Activated CD4-positive, alpha-beta T cell treated with anti-CD3 and anti-CD28 coated beads for 36 hours (primary cell): ENCODE measurements at regions not wholly inside any gene's neighbourhood (a gene's known extent, or its start where the extent isn't known, plus 50 kb on each side); places are given as distances from the start of the nearest gene placed in this dataset.

Source experiments
- ATAC-seq: fragments of 200-7000 bp; cut with Tn5 transposase; one replicate; pipeline ENCODE4 v1.10.0; 2021; ENCODE audit warnings: mild to moderate bottlenecking, moderate library complexity
- CTCF ChIA-PET: fragments of 350-600 bp; sonication (Branson Sonifier 250); formaldehyde crosslinking; loops from one replicate; lab custom pipeline; 2021; ENCODE audit warnings: antibody characterized with exemption; lab: Charles Lee
- POLR2A ChIA-PET: fragments of 350-600 bp; sonication (Branson Sonifier 250); formaldehyde crosslinking; loops from one replicate; lab custom pipeline; 2021; ENCODE audit warnings: antibody characterized with exemption, inconsistent platforms; lab: Charles Lee
- DNase-seq: peaks from one replicate; pipeline ENCODE4 v3.0.0-alpha.2; 2020
- H3K27ac Mint-ChIP-seq: one replicate; pipeline ENCODE4 v1.8.0; 2021; ENCODE audit warnings: mixed read lengths
- H3K27me3 Mint-ChIP-seq: one replicate; pipeline ENCODE4 v1.8.0; 2021; ENCODE audit warnings: mixed read lengths
- H3K36me3 Mint-ChIP-seq: one replicate; pipeline ENCODE4 v1.8.0; 2021; ENCODE audit warnings: low read depth, mixed read lengths
- H3K4me1 Mint-ChIP-seq: one replicate; pipeline ENCODE4 v1.8.0; 2021; ENCODE audit warnings: mixed read lengths
- H3K4me3 Mint-ChIP-seq: one replicate; pipeline ENCODE4 v1.8.0; 2021; ENCODE audit warnings: mild to moderate bottlenecking, moderate library complexity, mixed read lengths
- H3K9me3 Mint-ChIP-seq: one replicate; pipeline ENCODE4 v1.8.0; 2021; ENCODE audit warnings: low read depth, mixed read lengths
- intact Hi-C, 2 experiments: fragments of 100-400 bp; cut with DNase I in 1 of 2; cut with micrococcal nuclease in 1 of 2; formaldehyde crosslinking; loops; one replicate each; pipeline versions ENCODE4 v1.14.2 to v1.15.1; 2022 to 2024; cut with DNase I, micrococcal nuclease

GRCh38 chr3:68045976-68046375, 391.6 kb upstream of the SUCLG2 start:
- CTCF ChIA-PET, result no interaction called here
- no peak overlapping the region for H3K27ac Mint-ChIP-seq
- ATAC-seq (no peak), DNase-seq (no peak)
- intact Hi-C loops, result no loop called here
- POLR2A ChIA-PET, result no interaction called here
- no peaks in the 10 kb centered on the region for H3K36me3 Mint-ChIP-seq
- no peaks in the 10 kb centered on the region for H3K4me1 Mint-ChIP-seq
- no peaks in the 10 kb centered on the region for H3K9me3 Mint-ChIP-seq
- H3K27me3 Mint-ChIP-seq, result no peaks in the 10 kb centered on the region
- H3K4me3 Mint-ChIP-seq, result no peak overlapping the region

- CTCF ChIA-PET, result no interaction called here
Observed at GRCh38 chr3:68033867-68034266, 379.5 kb upstream of the SUCLG2 start.

GRCh38 chr3:68032209-68032608, 377.8 kb upstream of the SUCLG2 start:
- ATAC-seq (no peak), DNase-seq (no peak)
- no peak overlapping the region for H3K27ac Mint-ChIP-seq
- no peaks in the 10 kb centered on the region for H3K9me3 Mint-ChIP-seq
- no peaks in the 10 kb centered on the region for H3K27me3 Mint-ChIP-seq
- intact Hi-C loops, result no loop called here
- POLR2A ChIA-PET, result no interaction called here
- no peak overlapping the region for H3K4me3 Mint-ChIP-seq
- no peaks in the 10 kb centered on the region for H3K4me1 Mint-ChIP-seq
- CTCF ChIA-PET, result no interaction called here
- H3K36me3 Mint-ChIP-seq, result no peaks in the 10 kb centered on the region

More at GRCh38 chr3:68033867-68034266, 379.5 kb upstream of the SUCLG2 start:
- Mint-ChIP-seq H3K4me3 (no peak overlapping the region), H3K9me3 (no peaks in the 10 kb centered on the region), H3K36me3 (no peaks in the 10 kb centered on the region), H3K27me3 (no peaks in the 10 kb centered on the region), H3K27ac (no peak overlapping the region), H3K4me1 (no peaks in the 10 kb centered on the region)
- DNase-seq, result no peak
- ATAC-seq, result no peak
- POLR2A ChIA-PET, result no interaction called here
- intact Hi-C loops, result no loop called here

- H3K9me3 Mint-ChIP-seq, result no peaks in the 10 kb centered on the region
- intact Hi-C loops, result no loop called here
- ChIA-PET CTCF (interaction anchor here (2.0 kb wide), 1 partner anchor 11 kb away, joined by 4 read pairs; no protein-coding TSS in a partner anchor), POLR2A (no interaction called here)
- ATAC-seq (no peak), DNase-seq (no peak)
- H3K27ac Mint-ChIP-seq, result no peak overlapping the region
- peaks cover 4% of the 10 kb centered on the region for H3K4me1 Mint-ChIP-seq
- H3K27me3 Mint-ChIP-seq, result no peaks in the 10 kb centered on the region
- no peaks in the 10 kb centered on the region for H3K36me3 Mint-ChIP-seq
- no peak overlapping the region for H3K4me3 Mint-ChIP-seq
Observed at GRCh38 chr3:68025189-68025588, 370.8 kb upstream of the SUCLG2 start.

- ATAC-seq, result no peak
Observed at GRCh38 chr3:68019876-68020275, 365.5 kb upstream of the SUCLG2 start.

GRCh38 chr3:68018275-68018674, 363.9 kb upstream of the SUCLG2 start:
- ChIA-PET POLR2A (no interaction called here), CTCF (interaction anchor here (1.2 kb wide), 1 partner anchor 11 kb away, joined by 3 read pairs; no protein-coding TSS in a partner anchor)
- no peaks in the 10 kb centered on the region for H3K9me3 Mint-ChIP-seq
- no peaks in the 10 kb centered on the region for H3K36me3 Mint-ChIP-seq
- peaks cover 5% of the 10 kb centered on the region for H3K4me1 Mint-ChIP-seq
- no peak for DNase-seq
- H3K27me3 Mint-ChIP-seq, result no peaks in the 10 kb centered on the region
- ATAC-seq, result no peak
- H3K27ac Mint-ChIP-seq, result no peak overlapping the region
- H3K4me3 Mint-ChIP-seq, result no peak overlapping the region
- intact Hi-C loops, result no loop called here

More at GRCh38 chr3:68019876-68020275, 365.5 kb upstream of the SUCLG2 start:
- ChIA-PET POLR2A (no interaction called here), CTCF (no interaction called here)
- no peaks in the 10 kb centered on the region for H3K27me3 Mint-ChIP-seq
- peaks cover 5% of the 10 kb centered on the region for H3K4me1 Mint-ChIP-seq
- no peak for DNase-seq
- intact Hi-C loops, result no loop called here
- H3K36me3 Mint-ChIP-seq, result no peaks in the 10 kb centered on the region
- H3K4me3 Mint-ChIP-seq, result no peak overlapping the region
- H3K9me3 Mint-ChIP-seq, result no peaks in the 10 kb centered on the region
- H3K27ac Mint-ChIP-seq, result no peak overlapping the region

GRCh38 chr3:68017069-68017468, 362.7 kb upstream of the SUCLG2 start:
- Mint-ChIP-seq H3K27ac (no peak overlapping the region), H3K27me3 (no peaks in the 10 kb centered on the region), H3K4me3 (no peak overlapping the region), H3K36me3 (no peaks in the 10 kb centered on the region), H3K4me1 (peaks cover 2% of the 10 kb centered on the region), H3K9me3 (no peaks in the 10 kb centered on the region)
- no peak for ATAC-seq
- ChIA-PET CTCF (no interaction called here), POLR2A (no interaction called here)
- intact Hi-C loops, result no loop called here
- DNase-seq, result no peak

- DNase-seq, result no peak
Observed at GRCh38 chr3:68009900-68010299, 355.5 kb upstream of the SUCLG2 start.

GRCh38 chr3:68007621-68008226, 353.3 kb upstream of the SUCLG2 start:
- intact Hi-C loops, result no loop called here
- peak; percentile 36 for DNase-seq
- CTCF ChIA-PET, result interaction anchor here (0.6 to 1.1 kb wide), 2 partner anchors 10 to 1037 kb away, joined by 3 read pairs; no protein-coding TSS in a partner anchor
- ATAC-seq, result peak; percentile 79
- Mint-ChIP-seq H3K27ac (no peak overlapping the region), H3K9me3 (no peaks in the 10 kb centered on the region), H3K36me3 (no peaks in the 10 kb centered on the region), H3K4me3 (peak overlapping the region; percentile 76), H3K4me1 (peaks cover 11% of the 10 kb centered on the region), H3K27me3 (peaks cover 24% of the 10 kb centered on the region)
- POLR2A ChIA-PET, result no interaction called here

More at GRCh38 chr3:68009900-68010299, 355.5 kb upstream of the SUCLG2 start:
- Mint-ChIP-seq H3K36me3 (no peaks in the 10 kb centered on the region), H3K4me3 (no peak overlapping the region), H3K27ac (no peak overlapping the region), H3K4me1 (peaks cover 11% of the 10 kb centered on the region), H3K9me3 (no peaks in the 10 kb centered on the region), H3K27me3 (peaks cover 15% of the 10 kb centered on the region)
- ChIA-PET CTCF (no interaction called here), POLR2A (no interaction called here)
- intact Hi-C loops, result no loop called here
- ATAC-seq, result no peak

GRCh38 chr3:68006646-68007045, 352.2 kb upstream of the SUCLG2 start:
- POLR2A ChIA-PET, result no interaction called here

GRCh38 chr3:68004091-68004490, 349.7 kb upstream of the SUCLG2 start:
- no peak for DNase-seq
- no peak for ATAC-seq
- intact Hi-C loops, result no loop called here
- CTCF ChIA-PET, result no interaction called here
- Mint-ChIP-seq H3K4me1 (peaks cover 11% of the 10 kb centered on the region), H3K36me3 (peaks cover 4% of the 10 kb centered on the region), H3K4me3 (no peak overlapping the region), H3K27me3 (peaks cover 28% of the 10 kb centered on the region), H3K9me3 (no peaks in the 10 kb centered on the region), H3K27ac (no peak overlapping the region)
- POLR2A ChIA-PET, result no interaction called here

More at GRCh38 chr3:68006646-68007045, 352.2 kb upstream of the SUCLG2 start:
- intact Hi-C loops, result no loop called here
- ATAC-seq (no peak), DNase-seq (no peak)
- no peak overlapping the region for H3K27ac Mint-ChIP-seq
- no peak overlapping the region for H3K4me3 Mint-ChIP-seq
- H3K9me3 Mint-ChIP-seq, result no peaks in the 10 kb centered on the region
- no peaks in the 10 kb centered on the region for H3K36me3 Mint-ChIP-seq
- H3K27me3 Mint-ChIP-seq, result peaks cover 24% of the 10 kb centered on the region
- H3K4me1 Mint-ChIP-seq, result peaks cover 11% of the 10 kb centered on the region
- CTCF ChIA-PET, result no interaction called here

- H3K9me3 Mint-ChIP-seq, result no peaks in the 10 kb centered on the region
- ChIA-PET CTCF (interaction anchor here (0.7 kb wide), 1 partner anchor 8 kb away, joined by 3 read pairs; no protein-coding TSS in a partner anchor), POLR2A (no interaction called here)
- H3K4me3 Mint-ChIP-seq, result no peak overlapping the region
- H3K27ac Mint-ChIP-seq, result no peak overlapping the region
- no peak for ATAC-seq
- H3K36me3 Mint-ChIP-seq, result peaks cover 4% of the 10 kb centered on the region
- H3K4me1 Mint-ChIP-seq, result no peaks in the 10 kb centered on the region
- peaks cover 7% of the 10 kb centered on the region for H3K27me3 Mint-ChIP-seq
- intact Hi-C loops, result no loop called here
- no peak for DNase-seq
Observed at GRCh38 chr3:67998281-67998680, 343.9 kb upstream of the SUCLG2 start.
